GM23338 (cell line): ENCODE measurements at regions not wholly inside any gene's neighbourhood (a gene's known extent, or its start where the extent isn't known, plus 50 kb on each side); places are given as distances from the start of the nearest gene placed in this dataset.

Experiments used
- ATAC-seq: fragments of 200-7000 bp; cut with Tn5 transposase; 3 replicates; pipeline ENCODE4 v1.9.1; 2020
- DNase-seq: peaks from one replicate; pipeline ENCODE4 v3.0.0-alpha.2; 2015; ENCODE audit warnings: low spot score
- H2AFZ ChIP-seq: fragments of 200-600 bp; sonication (generic); 2 replicates; pipeline ENCODE4 v1.8.0; 2016; ENCODE audit warnings: antibody characterized with exemption, mild to moderate bottlenecking, moderate library complexity
- H3F3A ChIP-seq: fragments of 200-600 bp; sonication (generic); replicated peaks from 2 replicates; pipeline ENCODE4 v1.8.0; 2017; ENCODE audit warnings: antibody characterized with exemption, mixed run types, low read depth
- H3K27ac ChIP-seq: fragments of 200-600 bp; sonication (generic); 2 replicates; pipeline ENCODE4 v1.6.1; 2016; ENCODE audit warnings: low read depth
- H3K27me3 ChIP-seq: fragments of 200-600 bp; sonication (generic); 2 replicates; pipeline ENCODE4 v1.8.0; 2016; ENCODE audit warnings: mild to moderate bottlenecking, mixed run types, moderate library complexity; ENCODE audit not compliant: insufficient read depth
- H3K36me3 ChIP-seq: fragments of 200-600 bp; sonication (generic); 2 replicates; pipeline ENCODE4 v1.8.0; 2016; ENCODE audit warnings: mild to moderate bottlenecking; ENCODE audit not compliant: insufficient read depth
- H3K4me1 ChIP-seq: fragments of 200-600 bp; sonication (generic); 2 replicates; pipeline ENCODE4 v1.8.0; 2016; ENCODE audit warnings: mild to moderate bottlenecking, moderate library complexity; ENCODE audit not compliant: insufficient read depth
- H3K4me2 ChIP-seq: fragments of 200-600 bp; sonication (generic); 2 replicates; pipeline ENCODE4 v1.7.1; 2017; ENCODE audit warnings: mixed run types
- H3K4me3 ChIP-seq: fragments of 200-600 bp; sonication (generic); 2 replicates; pipeline ENCODE4 v1.6.1; 2016; ENCODE audit warnings: mixed run types
- H3K79me2 ChIP-seq: fragments of 200-600 bp; sonication (generic); replicated peaks from 2 replicates; pipeline ENCODE4 v1.8.0; 2017; ENCODE audit warnings: mild to moderate bottlenecking; ENCODE audit not compliant: insufficient read depth
- H3K9me2 ChIP-seq: fragments of 200-600 bp; sonication (generic); 2 replicates; pipeline ENCODE4 v1.8.0; 2017; ENCODE audit not compliant: insufficient read depth
- H4K20me1 ChIP-seq: fragments of 200-600 bp; sonication (generic); replicated peaks from 2 replicates; pipeline ENCODE4 v1.8.0; 2017; ENCODE audit warnings: mild to moderate bottlenecking; ENCODE audit not compliant: insufficient read depth
- H3K27ac Mint-ChIP-seq: 2 replicates; pipeline ENCODE4 v1.8.0; 2020; ENCODE audit warnings: inconsistent platforms, mild to moderate bottlenecking, moderate library complexity, mixed read lengths
- H3K27me3 Mint-ChIP-seq: 3 replicates; pipeline ENCODE4 v1.8.0; 2022; ENCODE audit warnings: low read depth, mild to moderate bottlenecking, moderate library complexity, mixed read lengths, inconsistent platforms; ENCODE audit not compliant: insufficient read depth, poor library complexity
- H3K36me3 Mint-ChIP-seq: 3 replicates; pipeline ENCODE4 v1.8.0; 2021; ENCODE audit warnings: low read depth, mild to moderate bottlenecking, inconsistent platforms, moderate library complexity, mixed read lengths
- H3K4me1 Mint-ChIP-seq: 3 replicates; pipeline ENCODE4 v1.8.0; 2020; ENCODE audit warnings: mild to moderate bottlenecking, inconsistent platforms, mixed read lengths
- H3K4me3 Mint-ChIP-seq: 3 replicates; pipeline ENCODE4 v1.8.0; 2021; ENCODE audit warnings: moderate library complexity, mild to moderate bottlenecking, inconsistent platforms, mixed read lengths
- H3K9me3 Mint-ChIP-seq: 3 replicates; pipeline ENCODE4 v1.8.0; 2020; ENCODE audit warnings: moderate library complexity, mild to moderate bottlenecking, inconsistent platforms, mixed read lengths
- CREB1 ChIP-seq: fragments of 250-450 bp; sonication (Bioruptor Pico); IDR thresholded peaks from 2 replicates; pipeline ENCODE4 v1.5.0; 2020; ENCODE audit warnings: low read depth, mild to moderate bottlenecking, moderate library complexity
- ETS1 ChIP-seq: IDR thresholded peaks from 2 replicates; pipeline ENCODE4 v1.6.1; 2016; ENCODE audit warnings: antibody characterized with exemption
- EZH2 ChIP-seq: fragments of 200-600 bp; sonication (generic); IDR thresholded peaks from one replicate; pipeline ENCODE4 v1.8.0; 2017; ENCODE audit warnings: antibody characterized with exemption, mild to moderate bottlenecking, low read depth; ENCODE audit not compliant: unreplicated experiment
- EZH2phosphoT487 ChIP-seq: fragments of 200-600 bp; sonication (generic); IDR thresholded peaks from one replicate; pipeline ENCODE4 v1.8.1; 2018; ENCODE audit warnings: antibody characterized with exemption; ENCODE audit not compliant: unreplicated experiment
- NANOG ChIP-seq: IDR thresholded peaks from 2 replicates; pipeline ENCODE4 v1.6.1; 2016; ENCODE audit warnings: antibody characterized with exemption, borderline replicate concordance
- ZNF331 ChIP-seq: fragments of 250-450 bp; sonication (Bioruptor Pico); IDR thresholded peaks from 2 replicates; pipeline ENCODE4 v1.5.0; 2020; ENCODE audit warnings: low read depth, mild to moderate bottlenecking, moderate library complexity
- ZNF462 ChIP-seq: fragments of 250-450 bp; sonication (Bioruptor Pico); IDR thresholded peaks from 2 replicates; pipeline ENCODE4 v1.5.0; 2020; ENCODE audit warnings: mild to moderate bottlenecking, moderate library complexity
- TF ChIP-seq, protein P1 (sequence below), 2 experiments: fragments of 200-600 bp in 1 of 2; sonication (generic) in 1 of 2; conservative IDR thresholded peaks; 2 replicates each; pipeline versions ENCODE4 v1.5.1 to v1.6.1; 2016 to 2017; ENCODE audit warnings: antibody characterized with exemption in 2 of 2, low read depth in 2 of 2, mild to moderate bottlenecking in 2 of 2, moderate library complexity in 1 of 2
- TF ChIP-seq, protein P2 (sequence below): IDR thresholded peaks from one replicate; pipeline ENCODE4 v1.6.1; 2018; ENCODE audit warnings: antibody characterized with exemption; ENCODE audit not compliant: unreplicated experiment

DNA sequence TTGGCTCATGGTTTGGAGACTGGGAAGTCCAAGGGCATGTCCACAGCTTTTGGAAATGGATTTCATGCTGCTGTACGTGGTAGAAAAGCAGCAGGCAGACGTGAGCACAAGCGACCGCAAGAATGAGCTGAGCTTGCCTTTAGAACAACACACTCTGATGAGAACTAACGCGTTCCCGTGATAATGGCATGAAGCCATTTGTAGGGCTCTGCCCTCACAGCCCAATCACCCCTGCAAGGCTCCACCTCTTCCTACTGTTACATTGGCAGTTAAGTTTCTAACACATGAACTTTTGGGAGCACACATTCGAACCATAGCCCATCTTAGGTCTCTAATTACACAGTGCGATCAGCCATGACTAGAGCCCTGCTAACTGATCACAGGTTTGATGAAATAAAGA is 107.5 kb upstream of the TMEM170B start:
- peak overlapping the region; percentile 73; the same call in 1 of the 2 replicates for H2AFZ ChIP-seq
- no peak for DNase-seq
- no peaks in the 10 kb centered on the region for H3K9me2 ChIP-seq
- H3K36me3 ChIP-seq = no peaks in the 10 kb centered on the region
- peaks cover 8% of the 10 kb centered on the region for H3K27me3 Mint-ChIP-seq
- peaks cover 41% of the 10 kb centered on the region for H3K4me1 Mint-ChIP-seq
- H3K27ac ChIP-seq = no peak overlapping the region
- no peaks in the 10 kb centered on the region for H3K79me2 ChIP-seq
- H3F3A ChIP-seq = no peaks in the 10 kb centered on the region
- ATAC-seq = no peak
- TF ChIP-seq ETS1 = no peak
- TF ChIP-seq, protein P1, sequence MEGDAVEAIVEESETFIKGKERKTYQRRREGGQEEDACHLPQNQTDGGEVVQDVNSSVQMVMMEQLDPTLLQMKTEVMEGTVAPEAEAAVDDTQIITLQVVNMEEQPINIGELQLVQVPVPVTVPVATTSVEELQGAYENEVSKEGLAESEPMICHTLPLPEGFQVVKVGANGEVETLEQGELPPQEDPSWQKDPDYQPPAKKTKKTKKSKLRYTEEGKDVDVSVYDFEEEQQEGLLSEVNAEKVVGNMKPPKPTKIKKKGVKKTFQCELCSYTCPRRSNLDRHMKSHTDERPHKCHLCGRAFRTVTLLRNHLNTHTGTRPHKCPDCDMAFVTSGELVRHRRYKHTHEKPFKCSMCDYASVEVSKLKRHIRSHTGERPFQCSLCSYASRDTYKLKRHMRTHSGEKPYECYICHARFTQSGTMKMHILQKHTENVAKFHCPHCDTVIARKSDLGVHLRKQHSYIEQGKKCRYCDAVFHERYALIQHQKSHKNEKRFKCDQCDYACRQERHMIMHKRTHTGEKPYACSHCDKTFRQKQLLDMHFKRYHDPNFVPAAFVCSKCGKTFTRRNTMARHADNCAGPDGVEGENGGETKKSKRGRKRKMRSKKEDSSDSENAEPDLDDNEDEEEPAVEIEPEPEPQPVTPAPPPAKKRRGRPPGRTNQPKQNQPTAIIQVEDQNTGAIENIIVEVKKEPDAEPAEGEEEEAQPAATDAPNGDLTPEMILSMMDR (conservative IDR thresholded peaks at IDR 0.05; ENCODE audit: low read depth in 2 of 2) = no peak
- H3K4me1 ChIP-seq = peaks cover 23% of the 10 kb centered on the region
- no peak overlapping the region for H3K4me3 ChIP-seq
- no peak overlapping the region for H3K27ac Mint-ChIP-seq
- H3K36me3 Mint-ChIP-seq = no peaks in the 10 kb centered on the region
- no peaks in the 10 kb centered on the region for H3K27me3 ChIP-seq
- peak overlapping the region; percentile 41; the same call in 1 of the 2 replicates for H3K4me2 ChIP-seq
- no peaks in the 10 kb centered on the region for H4K20me1 ChIP-seq
- H3K4me3 Mint-ChIP-seq = no peak overlapping the region
- H3K9me3 Mint-ChIP-seq = no peaks in the 10 kb centered on the region

- H4K20me1 ChIP-seq = no peaks in the 10 kb centered on the region
- H3K4me1 ChIP-seq = peaks cover 23% of the 10 kb centered on the region
- DNase-seq (peak; percentile 36), ATAC-seq (peak; percentile 29; the same call in 2 of the 3 replicates)
- Mint-ChIP-seq H3K36me3 (no peaks in the 10 kb centered on the region), H3K4me3 (no peak overlapping the region; the same call in 2 of the 3 replicates), H3K27ac (no peak overlapping the region), H3K9me3 (no peaks in the 10 kb centered on the region), H3K27me3 (peaks cover 8% of the 10 kb centered on the region), H3K4me1 (peaks cover 41% of the 10 kb centered on the region)
- no peak overlapping the region for H2AFZ ChIP-seq
- no peaks in the 10 kb centered on the region for H3K36me3 ChIP-seq
- H3K27ac ChIP-seq = no peak overlapping the region
- H3K9me2 ChIP-seq = no peaks in the 10 kb centered on the region; the same call in 1 of the 2 replicates
- no peaks in the 10 kb centered on the region for H3K27me3 ChIP-seq
- H3K4me2 ChIP-seq = peak overlapping the region; percentile 41; the same call in 1 of the 2 replicates
- H3K4me3 ChIP-seq = no peak overlapping the region
- no peaks in the 10 kb centered on the region for H3F3A ChIP-seq
- H3K79me2 ChIP-seq = no peaks in the 10 kb centered on the region
- no peak for TF ChIP-seq EZH2phosphoT487
- no peak for TF ChIP-seq ZNF331
- TF ChIP-seq EZH2 = no peak
- TF ChIP-seq ZNF462 (CRISPR knock-in tag) = no peak
- no peak for TF ChIP-seq NANOG
- TF ChIP-seq CREB1 (CRISPR knock-in tag) = no peak
- TF ChIP-seq, protein P2, sequence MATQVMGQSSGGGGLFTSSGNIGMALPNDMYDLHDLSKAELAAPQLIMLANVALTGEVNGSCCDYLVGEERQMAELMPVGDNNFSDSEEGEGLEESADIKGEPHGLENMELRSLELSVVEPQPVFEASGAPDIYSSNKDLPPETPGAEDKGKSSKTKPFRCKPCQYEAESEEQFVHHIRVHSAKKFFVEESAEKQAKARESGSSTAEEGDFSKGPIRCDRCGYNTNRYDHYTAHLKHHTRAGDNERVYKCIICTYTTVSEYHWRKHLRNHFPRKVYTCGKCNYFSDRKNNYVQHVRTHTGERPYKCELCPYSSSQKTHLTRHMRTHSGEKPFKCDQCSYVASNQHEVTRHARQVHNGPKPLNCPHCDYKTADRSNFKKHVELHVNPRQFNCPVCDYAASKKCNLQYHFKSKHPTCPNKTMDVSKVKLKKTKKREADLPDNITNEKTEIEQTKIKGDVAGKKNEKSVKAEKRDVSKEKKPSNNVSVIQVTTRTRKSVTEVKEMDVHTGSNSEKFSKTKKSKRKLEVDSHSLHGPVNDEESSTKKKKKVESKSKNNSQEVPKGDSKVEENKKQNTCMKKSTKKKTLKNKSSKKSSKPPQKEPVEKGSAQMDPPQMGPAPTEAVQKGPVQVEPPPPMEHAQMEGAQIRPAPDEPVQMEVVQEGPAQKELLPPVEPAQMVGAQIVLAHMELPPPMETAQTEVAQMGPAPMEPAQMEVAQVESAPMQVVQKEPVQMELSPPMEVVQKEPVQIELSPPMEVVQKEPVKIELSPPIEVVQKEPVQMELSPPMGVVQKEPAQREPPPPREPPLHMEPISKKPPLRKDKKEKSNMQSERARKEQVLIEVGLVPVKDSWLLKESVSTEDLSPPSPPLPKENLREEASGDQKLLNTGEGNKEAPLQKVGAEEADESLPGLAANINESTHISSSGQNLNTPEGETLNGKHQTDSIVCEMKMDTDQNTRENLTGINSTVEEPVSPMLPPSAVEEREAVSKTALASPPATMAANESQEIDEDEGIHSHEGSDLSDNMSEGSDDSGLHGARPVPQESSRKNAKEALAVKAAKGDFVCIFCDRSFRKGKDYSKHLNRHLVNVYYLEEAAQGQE = no peak
Observed at GRCh38 chr6:11429577-11429976, 108.0 kb upstream of the TMEM170B start.
